ENCODE measurements at regions not wholly inside any gene's neighbourhood (a gene's known extent, or its start where the extent isn't known, plus 50 kb on each side); places are given as distances from the start of the nearest gene placed in this dataset.

GRCh38 chr2:228446734-228447133 is 265.2 kb upstream of the SPHKAP start:
- H3K9me2 ChIP-seq (replicated peaks; ENCODE audit: insufficient read depth, low read length) = no peaks in the 10 kb centered on the region
- no peak overlapping the region for H3K27ac ChIP-seq (ENCODE audit: low read depth, low read length)
- no peak overlapping the region for H2AFZ ChIP-seq (ENCODE audit: low read depth, low read length, severe bottlenecking)
- no peaks in the 10 kb centered on the region for H3K79me2 ChIP-seq (ENCODE audit: insufficient read depth, low read length)
- no peaks in the 10 kb centered on the region for H4K20me1 ChIP-seq (ENCODE audit: low read depth, low read length)
- H3K36me3 ChIP-seq (ENCODE audit: low read length) = no peaks in the 10 kb centered on the region
- no peaks in the 10 kb centered on the region for H3K9me3 ChIP-seq (ENCODE audit: insufficient read depth, low read length)
- no peak overlapping the region for H3K9ac ChIP-seq (ENCODE audit: low read length)
- H3K4me2 ChIP-seq (ENCODE audit: low read depth, low read length, poor library complexity, severe bottlenecking) = no peak overlapping the region
- no peak for TF ChIP-seq EZH2phosphoT487 (conservative IDR thresholded peaks at IDR 0.05; ENCODE audit: low read length)
- no peak for TF ChIP-seq CTCF (IDR thresholded peaks at IDR 0.05; ENCODE audit: insufficient read depth, low read length, poor library complexity, severe bottlenecking)
- H3F3A ChIP-seq (ENCODE audit: insufficient read depth) = no peaks in the 10 kb centered on the region
- H3K4me3 ChIP-seq (ENCODE audit: insufficient read depth, low read length, poor library complexity, severe bottlenecking) = no peak overlapping the region
- H3K27me3 ChIP-seq (ENCODE audit: low read length) = no peaks in the 10 kb centered on the region

GRCh38 chr2:228444161-228444560 is 262.7 kb upstream of the SPHKAP start:
- Histone ChIP-seq H3F3A (ENCODE audit: insufficient read depth) (no peaks in the 10 kb centered on the region), H3K9me2 (replicated peaks; ENCODE audit: insufficient read depth, low read length) (no peaks in the 10 kb centered on the region), H2AFZ (ENCODE audit: low read depth, low read length, severe bottlenecking) (no peak overlapping the region), H3K4me3 (ENCODE audit: insufficient read depth, low read length, poor library complexity, severe bottlenecking) (no peak overlapping the region), H3K4me2 (ENCODE audit: low read depth, low read length, poor library complexity, severe bottlenecking) (no peak overlapping the region), H4K20me1 (ENCODE audit: low read depth, low read length) (no peaks in the 10 kb centered on the region), H3K27me3 (ENCODE audit: low read length) (no peaks in the 10 kb centered on the region), H3K79me2 (ENCODE audit: insufficient read depth, low read length) (no peaks in the 10 kb centered on the region), H3K27ac (ENCODE audit: low read depth, low read length) (no peak overlapping the region), H3K9me3 (ENCODE audit: insufficient read depth, low read length) (no peaks in the 10 kb centered on the region), H3K9ac (ENCODE audit: low read length) (no peak overlapping the region), H3K36me3 (ENCODE audit: low read length) (no peaks in the 10 kb centered on the region)
- TF ChIP-seq CTCF (IDR thresholded peaks at IDR 0.05; ENCODE audit: insufficient read depth, low read length, poor library complexity, severe bottlenecking) (no peak), EZH2phosphoT487 (conservative IDR thresholded peaks at IDR 0.05; ENCODE audit: low read length) (no peak)

- no peaks in the 10 kb centered on the region for H3K9me3 ChIP-seq (ENCODE audit: insufficient read depth, low read length)
These were observed 252.2 kb upstream of the SPHKAP start for GRCh38 chr2:228433721-228434120.

More at GRCh38 chr2:228433721-228434120, 252.2 kb upstream of the SPHKAP start:
- no peaks in the 10 kb centered on the region for H4K20me1 ChIP-seq (ENCODE audit: low read depth, low read length)
- no peak overlapping the region for H3K4me3 ChIP-seq (ENCODE audit: insufficient read depth, low read length, poor library complexity, severe bottlenecking)
- H3K79me2 ChIP-seq (ENCODE audit: insufficient read depth, low read length) = no peaks in the 10 kb centered on the region
- no peaks in the 10 kb centered on the region for H3K9me2 ChIP-seq (replicated peaks; ENCODE audit: insufficient read depth, low read length)
- no peak overlapping the region for H3K4me2 ChIP-seq (ENCODE audit: low read depth, low read length, poor library complexity, severe bottlenecking)
- no peak overlapping the region for H3K9ac ChIP-seq (ENCODE audit: low read length)
- no peak overlapping the region for H3K27ac ChIP-seq (ENCODE audit: low read depth, low read length)
- H3K36me3 ChIP-seq (ENCODE audit: low read length) = no peaks in the 10 kb centered on the region
- no peak for TF ChIP-seq CTCF (IDR thresholded peaks at IDR 0.05; ENCODE audit: insufficient read depth, low read length, poor library complexity, severe bottlenecking)
- no peak for TF ChIP-seq EZH2phosphoT487 (conservative IDR thresholded peaks at IDR 0.05; ENCODE audit: low read length)
- H3K27me3 ChIP-seq (ENCODE audit: low read length) = no peaks in the 10 kb centered on the region
- H2AFZ ChIP-seq (ENCODE audit: low read depth, low read length, severe bottlenecking) = no peak overlapping the region
- H3F3A ChIP-seq (ENCODE audit: insufficient read depth) = no peaks in the 10 kb centered on the region
